Spleen (tissue), 11 donors: ENCODE measurements at regions not wholly inside any gene's neighbourhood (a gene's known extent, or its start where the extent isn't known, plus 50 kb on each side); places are given as distances from the start of the nearest gene placed in this dataset.

Experiments used
- DNase-seq: peaks from one replicate; pipeline ENCODE4 v3.0.0-alpha.2; 2020
- H3K27ac ChIP-seq, 8 donors: fragments of 200-600 bp; sonication (generic) in 7 of 8; 1 replicate in 4 of 8; 2 replicates in 4 of 8; pipeline versions ENCODE4 v1.5.0 to v1.8.0; 2016 to 2021; ENCODE audit warnings: inconsistent platforms in 4 of 8, mild to moderate bottlenecking in 4 of 8, moderate library complexity in 1 of 8
- H3K27me3 ChIP-seq, 7 donors: fragments of 200-600 bp; sonication (generic) in 6 of 7; replicated peaks in 1 of 7; 1 replicate in 4 of 7; 2 replicates in 3 of 7; pipeline versions ENCODE4 v1.5.0 to v1.8.0; 2016 to 2021; ENCODE audit warnings: inconsistent platforms in 3 of 7, mild to moderate bottlenecking in 1 of 7
- H3K36me3 ChIP-seq, 6 donors: fragments of 200-600 bp; sonication (generic) in 5 of 6; 1 replicate in 4 of 6; 2 replicates in 2 of 6; pipeline versions ENCODE4 v1.5.0 to v1.8.0; 2016 to 2021; ENCODE audit warnings: inconsistent platforms in 2 of 6
- H3K4me1 ChIP-seq, 6 donors: fragments of 200-600 bp; sonication (generic) in 5 of 6; 1 replicate in 3 of 6; 2 replicates in 3 of 6; pipeline versions ENCODE4 v1.5.0 to v1.8.0; 2016 to 2021; ENCODE audit warnings: inconsistent platforms in 3 of 6
- H3K4me3 ChIP-seq, 8 donors: fragments of 200-600 bp; sonication (generic) in 7 of 8; 1 replicate in 4 of 8; 2 replicates in 4 of 8; pipeline versions ENCODE4 v1.5.0 to v1.8.0; 2016 to 2021; ENCODE audit warnings: inconsistent platforms in 4 of 8, mild to moderate bottlenecking in 4 of 8, moderate library complexity in 2 of 8
- H3K9me3 ChIP-seq, 8 donors: fragments of 200-600 bp; sonication (generic) in 7 of 8; 1 replicate in 4 of 8; 2 replicates in 4 of 8; pipeline versions ENCODE4 v1.5.0 to v1.8.0; 2016 to 2021; ENCODE audit warnings: inconsistent platforms in 4 of 8
- POLR2A ChIP-seq, 3 donors: fragments of 450-650 bp; IDR thresholded peaks; one replicate each; pipeline ENCODE4 v1.5.1; 2017; ENCODE audit warnings: antibody characterized with exemption in 3 of 3, mild to moderate bottlenecking in 1 of 3
- POLR2AphosphoS5 ChIP-seq, 3 donors: sonication (generic); formaldehyde crosslinking; IDR thresholded peaks; one replicate each; pipeline ENCODE4 v1.5.1; 2017; ENCODE audit warnings: antibody characterized with exemption in 3 of 3
- WGBS, 5 donors: extraction: QIAGEN DNeasy Blood & Tissue Kit in 3 of 5; methylation state at CpG; one replicate each; pipeline versions ENCODE4 v1.1.5 to v1.1.7; 2013 to 2018; 5-methylcytosine and 5-hydroxymethylcytosine counted together
- intact Hi-C: fragments of 100-400 bp; cut with DNase I; formaldehyde crosslinking; loops from one replicate; pipeline ENCODE4 v1.15.0; 2023; ENCODE audit warnings: low total_unique reads
- TF ChIP-seq, protein P1 (sequence below), 11 experiments: fragments of 200-600 bp in 7 of 11; fragments of 450-650 bp in 4 of 11; sonication (generic) in 4 of 11; IDR thresholded peaks in 8 of 11; conservative IDR thresholded peaks in 3 of 11; 1 replicate in 7 of 11; 2 replicates in 4 of 11; pipeline versions ENCODE4 v1.4.0 to v1.8.0; 2016 to 2021; ENCODE audit warnings: antibody characterized with exemption in 11 of 11, inconsistent platforms in 4 of 11, mild to moderate bottlenecking in 1 of 11
- donor health status: healthy with polysubstance abuse.
- donor health status: DM: no; HTN: no; CAD: no; lungs with moderate emphysema.
- donor health status: DM: no; HTN: no; CAD: no.
- donor health status: Bipolar disorder and iron deficiency.
- donor health status: healthy.
- donor health status: DM: no; HTN: no; CAD: no.
- donor health status: DM: yes; HTN: yes; CAD: no.

GRCh38 chr12:64931321-64931720 lies 106.9 kb downstream of the TBC1D30 start:
- Histone ChIP-seq H3K27me3 (peaks cover 0 to 4% (median 0%) of the 10 kb centered on the region in 7 donors), H3K27ac (no peak overlapping the region), H3K36me3 (no peaks in the 10 kb centered on the region), H3K9me3 (no peaks in the 10 kb centered on the region), H3K4me1 (no peaks in the 10 kb centered on the region), H3K4me3 (no peak overlapping the region)
- 92 to 96% (median 94%) methylated on average over 3 of the region's 3 CpGs for WGBS, 5 donors
- intact Hi-C loops = no loop called here
- TF ChIP-seq POLR2AphosphoS5 (IDR thresholded peaks at IDR 0.05) (no peak), POLR2A (IDR thresholded peaks at IDR 0.05) (no peak)
- TF ChIP-seq, protein P1, sequence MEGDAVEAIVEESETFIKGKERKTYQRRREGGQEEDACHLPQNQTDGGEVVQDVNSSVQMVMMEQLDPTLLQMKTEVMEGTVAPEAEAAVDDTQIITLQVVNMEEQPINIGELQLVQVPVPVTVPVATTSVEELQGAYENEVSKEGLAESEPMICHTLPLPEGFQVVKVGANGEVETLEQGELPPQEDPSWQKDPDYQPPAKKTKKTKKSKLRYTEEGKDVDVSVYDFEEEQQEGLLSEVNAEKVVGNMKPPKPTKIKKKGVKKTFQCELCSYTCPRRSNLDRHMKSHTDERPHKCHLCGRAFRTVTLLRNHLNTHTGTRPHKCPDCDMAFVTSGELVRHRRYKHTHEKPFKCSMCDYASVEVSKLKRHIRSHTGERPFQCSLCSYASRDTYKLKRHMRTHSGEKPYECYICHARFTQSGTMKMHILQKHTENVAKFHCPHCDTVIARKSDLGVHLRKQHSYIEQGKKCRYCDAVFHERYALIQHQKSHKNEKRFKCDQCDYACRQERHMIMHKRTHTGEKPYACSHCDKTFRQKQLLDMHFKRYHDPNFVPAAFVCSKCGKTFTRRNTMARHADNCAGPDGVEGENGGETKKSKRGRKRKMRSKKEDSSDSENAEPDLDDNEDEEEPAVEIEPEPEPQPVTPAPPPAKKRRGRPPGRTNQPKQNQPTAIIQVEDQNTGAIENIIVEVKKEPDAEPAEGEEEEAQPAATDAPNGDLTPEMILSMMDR (IDR thresholded peaks at IDR 0.05 in 8 of 11, conservative IDR thresholded peaks at IDR 0.05 in 3 of 11) = no peak
- no peak for DNase-seq

GRCh38 chr12:64931981-64932380 lies 107.5 kb downstream of the TBC1D30 start:
- no peak for TF ChIP-seq POLR2A (IDR thresholded peaks at IDR 0.05)
- TF ChIP-seq, protein P1 (IDR thresholded peaks at IDR 0.05 in 8 of 11, conservative IDR thresholded peaks at IDR 0.05 in 3 of 11) = no peak
- TF ChIP-seq POLR2AphosphoS5 (IDR thresholded peaks at IDR 0.05) = no peak
- WGBS, 5 donors = 44 to 83% (median 64%) methylated on average over 1 of the region's 1 CpG
- H3K4me1 ChIP-seq = no peaks in the 10 kb centered on the region
- H3K27me3 ChIP-seq = peaks cover 0 to 4% (median 0%) of the 10 kb centered on the region in 7 donors
- DNase-seq = no peak
- intact Hi-C loops = no loop called here
- H3K27ac ChIP-seq = no peak overlapping the region
- H3K4me3 ChIP-seq = no peak overlapping the region
- no peaks in the 10 kb centered on the region for H3K36me3 ChIP-seq
- no peaks in the 10 kb centered on the region for H3K9me3 ChIP-seq

GRCh38 chr12:64933791-64934190 lies 109.3 kb downstream of the TBC1D30 start:
- 44 to 51% (median 49%) methylated on average over 2 of the region's 2 CpGs for WGBS, 5 donors
- intact Hi-C loops = no loop called here

DNA sequence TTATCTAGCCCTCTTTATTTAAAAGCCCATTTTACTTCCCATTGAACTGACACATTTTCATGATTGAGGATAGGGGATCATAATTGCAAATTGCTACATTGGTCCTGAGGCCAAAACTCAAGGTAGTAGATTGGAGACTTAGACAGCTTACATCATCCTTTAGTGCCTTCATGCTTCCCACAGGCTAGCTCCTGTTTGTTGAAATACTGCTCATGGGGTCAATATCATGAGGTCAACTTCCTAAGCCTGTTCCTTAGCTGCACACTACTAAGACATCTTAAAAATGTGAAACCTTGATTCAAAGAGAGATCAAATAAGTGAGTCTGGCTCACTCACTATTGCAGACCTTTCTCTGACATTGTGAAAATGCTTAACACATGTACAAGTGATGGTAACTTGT lies 113.0 kb downstream of the TBC1D30 start:
- TF ChIP-seq POLR2AphosphoS5 (IDR thresholded peaks at IDR 0.05) = no peak
- no peak for TF ChIP-seq POLR2A (IDR thresholded peaks at IDR 0.05)
- H3K4me1 ChIP-seq = no peaks in the 10 kb centered on the region
- no peaks in the 10 kb centered on the region for H3K9me3 ChIP-seq
- peaks cover 0 to 4% (median 0%) of the 10 kb centered on the region in 7 donors for H3K27me3 ChIP-seq
- intact Hi-C loops = no loop called here
- no peaks in the 10 kb centered on the region for H3K36me3 ChIP-seq
- DNase-seq = no peak
- no peak overlapping the region for H3K27ac ChIP-seq
- H3K4me3 ChIP-seq = no peak overlapping the region

More at GRCh38 chr12:64933791-64934190, 109.3 kb downstream of the TBC1D30 start:
- peaks cover 0 to 8% (median 0%) of the 10 kb centered on the region in 7 donors for H3K27me3 ChIP-seq
- no peaks in the 10 kb centered on the region for H3K36me3 ChIP-seq
- H3K27ac ChIP-seq = no peak overlapping the region
- H3K4me3 ChIP-seq = no peak overlapping the region
- no peak for DNase-seq
- no peaks in the 10 kb centered on the region for H3K9me3 ChIP-seq
- H3K4me1 ChIP-seq = no peaks in the 10 kb centered on the region
- TF ChIP-seq, protein P1 (IDR thresholded peaks at IDR 0.05 in 8 of 11, conservative IDR thresholded peaks at IDR 0.05 in 3 of 11) = no peak
- TF ChIP-seq POLR2AphosphoS5 (IDR thresholded peaks at IDR 0.05) = no peak
- TF ChIP-seq POLR2A (IDR thresholded peaks at IDR 0.05) = no peak

DNA sequence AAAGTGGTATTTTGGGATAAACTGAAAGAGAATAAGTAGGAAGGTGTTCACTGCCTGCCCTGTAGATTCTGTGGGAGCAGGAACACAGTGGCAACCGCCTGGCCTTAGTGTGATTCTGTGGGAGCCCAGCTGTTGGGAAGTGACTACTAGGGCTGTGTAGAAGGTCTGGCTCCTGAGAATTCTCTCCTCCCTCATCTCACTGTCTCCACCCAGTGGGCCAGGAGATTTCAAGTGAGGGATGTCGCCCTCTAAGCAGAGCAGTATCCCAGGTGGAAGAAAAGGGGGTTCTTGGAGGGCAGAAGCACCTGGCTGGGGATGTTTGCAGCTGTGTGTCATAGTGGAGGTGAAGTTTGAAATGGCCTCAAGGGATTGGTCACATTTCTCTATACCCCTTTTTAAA lies 113.7 kb downstream of the TBC1D30 start:
- intact Hi-C loops = no loop called here
- 64 to 94% (median 85%) methylated on average over 2 of the region's 2 CpGs for WGBS, 5 donors

More for the DNA sequence above, 113.7 kb downstream of the TBC1D30 start:
- TF ChIP-seq POLR2AphosphoS5 (IDR thresholded peaks at IDR 0.05) (no peak), POLR2A (IDR thresholded peaks at IDR 0.05) (no peak)
- TF ChIP-seq, protein P1 (IDR thresholded peaks at IDR 0.05 in 8 of 11, conservative IDR thresholded peaks at IDR 0.05 in 3 of 11) = no peak
- no peak overlapping the region for H3K27ac ChIP-seq
- DNase-seq = no peak
- H3K36me3 ChIP-seq = no peaks in the 10 kb centered on the region
- no peak overlapping the region for H3K4me3 ChIP-seq
- H3K27me3 ChIP-seq = peaks cover 0 to 5% (median 0%) of the 10 kb centered on the region in 7 donors
- no peaks in the 10 kb centered on the region for H3K9me3 ChIP-seq
- no peaks in the 10 kb centered on the region for H3K4me1 ChIP-seq
